ENCODE measurements at regions not wholly inside any gene's neighbourhood (a gene's known extent, or its start where the extent isn't known, plus 50 kb on each side); places are given as distances from the start of the nearest gene placed in this dataset.

- no peak for TF ChIP-seq CTCF (IDR thresholded peaks at IDR 0.05; ENCODE audit: poor library complexity, severe bottlenecking)
- TF ChIP-seq EZH2 (IDR thresholded peaks at IDR 0.05; ENCODE audit: borderline replicate concordance, insufficient read depth, low read length, poor library complexity, severe bottlenecking) = no peak
- no peak for TF ChIP-seq REST (IDR thresholded peaks at IDR 0.05; ENCODE audit: borderline replicate concordance)
- no peak for TF ChIP-seq EP300 (conservative IDR thresholded peaks at IDR 0.05; ENCODE audit: poor library complexity, severe bottlenecking)
- TF ChIP-seq POLR2AphosphoS5 (IDR thresholded peaks at IDR 0.05) = no peak
- no peak for TF ChIP-seq TAF1 (IDR thresholded peaks at IDR 0.05; ENCODE audit: low read depth)
These were observed 125.0 kb upstream of the THSD7A start for GRCh38 chr7:11956991-11957390.
